AG08395 (cell line): ENCODE measurements at regions not wholly inside any gene's neighbourhood (a gene's known extent, or its start where the extent isn't known, plus 50 kb on each side); places are given as distances from the start of the nearest gene placed in this dataset.

Experiments
- DNase-seq: peaks from one replicate; pipeline ENCODE4 v3.0.0; 2012; ENCODE audit warnings: mixed read lengths, low spot score

DNA sequence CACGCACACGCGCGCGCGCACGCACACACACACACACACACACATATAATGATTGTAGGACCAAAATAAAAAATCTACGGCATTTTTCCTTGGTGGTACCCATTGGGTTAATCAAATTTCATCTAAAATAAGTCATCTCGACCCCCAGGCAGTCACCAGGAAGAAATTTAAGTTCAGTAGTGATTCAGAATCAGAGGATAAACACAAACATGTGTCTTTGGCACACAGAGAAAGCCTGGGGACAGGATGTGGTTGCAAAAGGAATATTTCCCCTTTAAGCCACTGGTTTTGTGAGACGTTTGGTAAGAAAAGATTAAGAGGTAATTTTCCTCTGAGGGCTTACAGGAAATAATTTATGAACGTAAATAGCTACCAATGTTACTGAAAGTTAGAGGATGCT lies 171.6 kb upstream of the PIEZO2 start:
- DNase-seq, result peak; percentile 77

DNA sequence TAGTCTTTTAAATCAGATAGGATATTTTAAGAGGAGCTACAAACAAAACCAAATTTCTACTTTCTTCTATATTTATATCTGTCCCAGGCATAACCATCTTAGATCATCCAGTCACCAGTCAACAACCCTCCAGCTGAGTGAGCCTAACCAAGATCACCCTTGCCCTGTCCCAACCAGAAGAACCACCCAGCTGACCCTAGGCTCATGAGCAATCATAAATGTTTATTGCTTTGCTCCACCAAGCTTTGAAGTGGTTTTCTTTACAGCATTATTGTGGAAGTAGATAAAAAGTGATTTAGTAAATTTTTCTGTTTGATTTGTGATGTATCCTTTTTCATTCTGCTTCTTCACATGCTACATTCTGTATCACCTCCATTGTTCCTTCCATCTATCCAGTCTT lies 167.2 kb upstream of the PIEZO2 start:
- DNase-seq, result no peak

DNA sequence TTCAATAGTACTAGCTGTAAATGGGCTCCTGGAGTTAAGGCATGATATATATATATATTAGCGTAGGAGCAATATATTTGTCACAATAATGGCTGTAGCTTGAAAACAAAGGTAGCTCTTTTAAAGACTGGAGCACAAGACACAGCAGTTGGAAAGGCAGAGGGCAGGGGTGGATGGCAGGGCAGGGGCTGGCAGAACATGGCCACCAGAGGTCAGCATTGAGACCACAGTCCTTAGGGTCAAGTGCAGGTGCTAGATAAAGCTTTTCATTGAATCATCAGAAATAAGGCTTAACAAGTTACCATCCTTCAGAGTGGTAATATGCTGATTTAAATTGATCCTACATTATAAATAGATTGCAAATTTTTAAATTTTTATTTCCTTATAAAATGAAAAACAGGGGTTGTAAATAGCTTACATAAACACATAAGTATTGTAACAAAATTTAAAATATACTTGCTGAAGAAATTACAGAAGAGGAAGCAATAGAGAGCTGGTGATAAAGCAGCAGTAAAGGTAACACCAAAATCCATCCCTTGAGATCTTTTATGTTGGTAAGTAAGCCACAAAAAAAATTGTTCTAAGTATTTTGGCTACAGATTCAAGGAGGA lies 161.2 kb upstream of the PIEZO2 start:
- DNase-seq, result peak; percentile 52

DNA sequence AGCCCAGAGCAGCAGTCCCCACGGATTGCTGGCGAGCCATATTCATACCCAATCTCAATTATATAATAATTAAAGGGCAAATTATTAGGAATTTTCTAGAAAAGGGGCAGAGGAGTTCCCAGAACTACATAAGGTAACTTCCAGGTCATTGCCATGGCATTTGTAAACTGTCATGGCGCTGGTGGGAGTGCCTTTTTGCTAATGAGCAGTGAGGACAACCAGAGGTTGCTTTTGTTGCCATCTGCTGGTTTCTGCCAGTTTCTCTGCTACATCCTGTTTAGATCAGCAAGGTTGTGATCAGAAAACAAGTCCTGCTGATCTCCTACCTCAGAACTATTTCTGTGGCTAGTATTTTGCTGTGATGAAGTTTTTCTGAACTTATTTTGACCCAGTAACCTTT lies 159.8 kb upstream of the PIEZO2 start:
- no peak for DNase-seq

DNA sequence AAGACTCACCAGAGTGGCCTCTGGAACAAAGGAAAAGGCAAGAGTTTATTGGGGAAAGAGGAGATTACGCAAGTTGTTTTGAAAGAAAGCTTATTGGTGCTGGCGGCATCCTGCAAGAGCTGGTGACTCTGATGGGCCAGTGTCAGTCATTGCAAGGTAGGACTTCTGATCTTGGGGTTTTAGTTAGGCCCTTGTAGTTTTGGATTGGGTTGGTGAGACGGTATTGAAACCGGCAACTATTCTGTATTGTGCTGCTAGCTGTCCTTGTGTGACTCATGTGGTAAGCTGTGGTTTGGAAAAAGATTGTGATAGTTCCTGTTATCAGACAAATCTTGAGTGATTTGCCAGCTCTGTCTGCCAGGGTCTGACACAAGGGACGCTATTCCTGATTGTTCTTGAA lies 159.1 kb upstream of the PIEZO2 start:
- no peak for DNase-seq

DNA sequence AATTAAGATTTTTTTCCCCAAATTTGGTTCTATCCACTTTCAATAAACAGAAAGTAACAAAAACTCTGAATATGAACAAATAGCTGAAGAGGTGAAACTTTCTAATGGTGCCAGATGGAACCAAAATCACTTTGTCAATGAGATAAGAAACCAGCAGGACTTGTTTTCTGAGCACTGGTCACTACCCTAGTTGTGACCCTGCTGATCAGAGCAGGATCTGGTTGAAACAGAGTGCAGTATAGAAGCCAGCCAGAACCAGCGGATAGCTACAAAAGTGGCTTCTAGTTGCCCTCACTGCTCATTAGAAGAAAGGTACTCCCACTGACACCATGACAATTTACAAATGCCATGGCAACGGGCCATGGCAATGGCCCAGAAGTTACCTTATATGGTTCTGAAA lies 158.3 kb upstream of the PIEZO2 start:
- no peak for DNase-seq

DNA sequence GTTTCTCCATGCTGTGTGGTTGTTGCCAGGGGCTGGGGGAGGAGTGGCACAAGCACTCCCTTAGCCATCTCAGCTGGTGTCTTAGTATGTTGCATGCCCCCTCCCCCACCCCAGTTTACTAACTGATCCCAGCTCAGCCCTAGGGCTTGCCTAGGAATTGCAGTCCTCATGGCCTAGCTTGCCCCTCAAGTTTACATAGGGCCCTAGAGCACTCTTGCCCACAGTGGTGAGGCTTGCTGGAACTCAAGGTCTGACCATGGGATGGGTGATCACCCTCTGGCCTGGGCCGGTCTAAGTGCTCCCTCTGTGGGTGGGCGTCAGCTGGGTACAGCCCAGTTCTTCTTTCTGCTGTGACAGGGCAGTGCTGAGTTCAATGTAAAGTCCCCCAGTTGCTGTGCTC lies 156.1 kb upstream of the PIEZO2 start:
- DNase-seq, result no peak

DNA sequence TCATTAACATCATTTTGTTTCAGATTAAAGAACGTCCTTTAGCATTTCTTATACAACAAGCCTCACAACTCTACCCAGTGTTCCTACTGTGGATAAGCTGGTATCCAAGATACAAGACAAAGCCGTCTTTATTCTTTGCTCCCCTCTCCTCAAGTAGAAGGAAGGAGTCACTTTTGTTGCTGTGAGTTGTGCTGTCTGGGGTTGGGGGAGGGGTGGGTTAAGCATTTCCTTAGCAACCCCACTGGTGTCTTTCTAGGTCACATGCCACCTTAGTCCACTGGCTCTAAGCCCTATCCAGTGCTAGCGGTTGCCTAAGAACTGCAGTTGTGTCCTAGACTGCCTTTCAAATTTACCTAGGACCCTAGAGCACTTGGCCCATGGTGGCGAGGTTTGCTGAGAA lies 155.6 kb upstream of the PIEZO2 start:
- no peak for DNase-seq

DNA sequence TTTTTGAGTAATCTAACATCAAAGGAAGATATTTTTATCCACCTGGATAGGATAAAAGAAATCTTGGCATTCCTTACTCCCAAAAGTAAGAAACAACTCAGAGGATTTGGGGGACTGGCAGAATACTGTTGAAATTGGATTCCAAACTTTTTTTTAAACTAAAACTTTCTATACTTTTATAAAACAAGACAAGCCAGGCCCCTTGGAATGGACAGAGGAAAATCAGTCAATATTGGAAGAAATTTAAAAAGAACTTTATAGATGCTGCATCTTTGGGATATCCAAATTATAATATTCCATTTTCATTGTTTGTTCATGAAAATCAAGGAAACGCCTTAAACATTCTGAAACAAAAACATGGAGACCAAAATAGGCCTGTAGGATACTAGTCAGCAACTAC lies 147.6 kb upstream of the PIEZO2 start:
- no peak for DNase-seq

DNA sequence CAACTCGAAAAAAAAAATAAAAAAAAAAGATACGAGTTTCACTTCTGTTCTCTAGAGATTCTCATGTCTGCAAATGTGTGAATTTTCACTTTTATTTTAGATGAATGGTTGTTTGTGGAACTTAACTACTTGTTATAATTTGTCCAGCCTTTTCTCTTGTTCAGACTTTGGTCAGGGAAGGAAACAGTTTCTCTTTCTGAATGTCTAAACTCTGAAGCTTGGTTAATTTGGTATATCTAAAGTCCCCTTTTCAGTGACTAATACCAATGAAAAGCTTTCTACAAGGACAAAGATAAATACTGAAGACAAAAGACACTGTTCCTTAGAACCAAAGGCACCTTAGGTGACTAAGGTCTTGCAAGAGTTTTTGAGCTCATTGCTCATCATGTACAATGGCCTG lies 144.4 kb upstream of the PIEZO2 start:
- DNase-seq, result no peak

DNA sequence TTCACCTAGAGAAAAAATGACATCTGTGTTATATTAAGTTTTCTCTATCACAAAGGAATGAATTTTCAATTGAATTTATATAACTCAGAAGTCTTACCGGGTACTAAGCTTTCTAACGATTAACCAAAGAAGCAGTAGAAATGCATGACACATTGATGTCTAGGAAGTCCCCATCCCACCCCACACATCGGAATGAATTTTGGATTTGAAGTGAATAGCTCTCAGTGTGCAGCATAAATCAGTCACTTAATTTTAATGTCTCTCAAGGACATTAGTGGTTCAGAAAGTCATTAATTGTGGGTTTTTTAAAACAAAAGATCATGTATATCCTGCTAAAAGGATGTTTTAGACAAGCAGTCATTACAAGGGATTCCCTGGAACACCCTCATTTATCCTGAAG lies 141.4 kb upstream of the PIEZO2 start:
- no peak for DNase-seq

DNA sequence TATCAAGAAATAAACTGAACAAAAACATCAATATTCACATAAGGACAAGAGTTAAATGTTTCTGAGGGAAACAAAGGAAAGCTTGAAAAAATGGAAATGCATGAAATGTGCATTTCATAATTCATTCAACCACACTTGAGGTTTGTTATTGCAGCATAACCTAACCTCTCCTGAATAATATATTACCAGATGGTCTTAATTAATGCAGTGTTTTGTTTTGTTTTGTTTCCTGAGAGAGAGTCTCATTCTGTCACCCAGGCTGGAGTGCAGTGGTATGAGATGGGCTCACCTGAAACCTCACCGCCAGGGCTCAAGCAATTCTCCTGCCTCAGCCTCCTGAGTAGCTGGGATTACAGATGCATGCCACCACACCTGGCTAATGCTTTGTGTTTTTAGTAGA lies 139.9 kb upstream of the PIEZO2 start:
- no peak for DNase-seq

DNA sequence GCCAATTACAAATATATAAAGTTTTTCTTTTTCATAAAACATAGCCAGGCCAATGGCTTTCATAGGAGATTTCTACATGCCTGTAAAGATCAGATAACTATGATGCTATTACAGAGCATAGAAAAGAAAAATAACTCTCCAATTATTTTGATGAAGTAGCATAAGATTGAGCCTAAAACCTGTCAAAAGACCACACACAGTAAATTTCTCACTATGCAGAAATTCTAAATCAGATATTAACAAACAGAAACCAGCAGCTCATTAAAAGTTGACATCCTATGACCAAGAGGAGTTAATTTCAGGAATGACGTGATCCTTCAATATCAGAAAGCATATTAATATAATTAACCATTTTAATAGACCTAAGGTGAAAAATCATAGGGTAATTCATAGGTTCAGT lies 139.0 kb upstream of the PIEZO2 start:
- no peak for DNase-seq

DNA sequence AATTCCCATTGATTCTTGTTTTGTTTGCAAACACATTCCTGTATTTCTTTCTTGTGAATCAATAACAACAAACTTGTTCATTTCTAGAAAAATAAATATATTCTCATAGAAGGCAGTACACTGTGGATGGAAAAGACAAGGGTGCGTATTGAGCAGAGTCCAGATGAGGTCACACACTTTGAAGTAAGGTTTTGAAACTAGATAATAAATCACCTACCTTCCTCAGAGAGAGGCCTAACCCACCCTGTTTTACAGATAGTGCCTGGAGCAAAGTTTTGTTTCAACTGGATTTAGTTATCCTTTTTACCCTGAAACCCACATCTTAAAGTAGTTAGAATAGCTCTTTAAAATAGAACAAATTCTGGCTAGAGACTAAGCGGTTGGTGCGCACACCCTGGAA lies 137.1 kb upstream of the PIEZO2 start:
- DNase-seq, result no peak

DNA sequence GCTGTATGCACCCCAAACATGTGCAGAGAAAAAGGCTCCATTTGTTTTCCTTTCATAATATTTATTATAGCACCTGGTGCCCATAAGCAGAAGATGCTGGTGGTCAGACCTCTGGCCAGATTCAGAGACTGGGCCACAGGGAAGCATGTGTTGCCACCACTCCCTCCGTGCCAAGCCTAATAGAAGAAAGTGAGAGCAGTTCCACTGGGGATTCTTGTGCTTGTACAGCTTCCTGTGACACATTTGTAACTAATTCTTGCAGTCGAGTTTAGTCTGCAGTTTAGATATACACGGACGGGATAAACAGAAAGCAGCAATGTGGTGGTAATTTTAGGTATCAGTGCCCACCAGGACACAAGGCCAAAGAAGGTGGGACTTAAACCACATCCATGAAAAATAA lies 135.4 kb upstream of the PIEZO2 start:
- DNase-seq, result peak; percentile 19

DNA sequence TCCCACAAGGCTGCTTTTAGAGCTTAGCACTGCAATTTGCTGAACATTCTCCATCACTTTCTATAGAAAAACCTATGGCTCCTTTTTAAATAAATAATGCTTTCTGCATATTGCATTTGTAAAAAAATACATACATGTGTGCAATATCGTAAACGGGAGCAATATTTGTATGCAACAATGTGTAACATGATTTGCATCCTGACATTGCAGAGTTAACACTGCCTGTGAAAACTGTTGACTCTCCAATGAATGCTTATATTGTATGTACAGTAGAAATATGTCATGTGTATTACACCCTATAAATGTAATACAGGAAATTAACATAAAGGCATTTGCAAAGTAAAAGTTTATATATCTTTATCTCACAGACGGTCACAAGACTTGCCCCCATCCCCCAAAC lies 135.0 kb upstream of the PIEZO2 start:
- no peak for DNase-seq

DNA sequence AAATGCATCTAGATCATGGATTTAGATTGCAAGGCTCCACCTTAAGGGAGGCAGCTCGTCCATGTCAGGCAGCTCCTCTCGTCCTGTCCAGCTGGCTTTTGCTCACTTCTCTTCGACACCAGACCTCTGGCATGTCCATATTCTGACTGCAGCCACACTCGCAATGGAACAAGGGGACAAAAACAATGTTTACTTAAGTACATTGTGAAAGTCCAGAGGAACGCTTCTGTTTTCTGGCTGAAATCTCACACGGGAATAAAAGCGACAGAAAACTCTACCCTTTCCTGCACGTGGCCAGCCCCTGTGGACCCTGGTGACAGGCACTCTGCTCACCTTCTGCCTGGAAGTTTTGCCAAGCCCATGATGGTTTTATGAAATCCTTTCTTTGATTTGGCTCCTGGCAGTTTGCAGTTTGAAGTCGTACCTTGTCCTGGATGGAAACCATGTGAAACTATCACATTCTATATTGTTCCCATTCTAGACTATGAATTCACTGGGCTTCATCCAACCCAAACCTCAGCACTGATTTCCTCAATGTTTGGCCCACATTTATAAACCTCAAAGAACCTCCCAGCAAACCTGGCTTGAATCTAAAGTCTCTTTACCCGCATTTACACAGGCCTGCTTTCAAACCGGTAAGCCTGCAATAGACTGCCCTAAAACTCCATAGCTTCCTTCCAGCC lies 134.3 kb upstream of the PIEZO2 start:
- DNase-seq, result no peak

DNA sequence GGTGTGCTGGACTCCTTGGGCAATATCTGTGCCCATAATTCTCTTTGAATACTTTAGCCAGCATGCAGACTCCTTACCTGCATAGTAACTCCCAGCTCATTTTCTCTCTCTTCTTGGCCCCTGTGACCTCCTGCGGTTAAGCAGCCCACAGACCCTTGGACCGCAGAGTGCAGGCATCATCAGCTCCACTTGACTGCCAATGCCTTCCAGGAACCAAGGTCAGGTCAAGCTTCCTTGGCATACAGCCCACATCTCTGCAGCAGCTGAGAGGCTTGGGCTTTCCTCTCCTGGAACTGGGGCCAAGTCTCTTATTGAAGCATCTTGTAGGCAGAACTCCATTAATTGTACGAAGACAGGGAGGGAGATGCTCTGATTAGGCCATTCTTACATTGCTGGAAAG lies 130.1 kb upstream of the PIEZO2 start:
- no peak for DNase-seq

DNA sequence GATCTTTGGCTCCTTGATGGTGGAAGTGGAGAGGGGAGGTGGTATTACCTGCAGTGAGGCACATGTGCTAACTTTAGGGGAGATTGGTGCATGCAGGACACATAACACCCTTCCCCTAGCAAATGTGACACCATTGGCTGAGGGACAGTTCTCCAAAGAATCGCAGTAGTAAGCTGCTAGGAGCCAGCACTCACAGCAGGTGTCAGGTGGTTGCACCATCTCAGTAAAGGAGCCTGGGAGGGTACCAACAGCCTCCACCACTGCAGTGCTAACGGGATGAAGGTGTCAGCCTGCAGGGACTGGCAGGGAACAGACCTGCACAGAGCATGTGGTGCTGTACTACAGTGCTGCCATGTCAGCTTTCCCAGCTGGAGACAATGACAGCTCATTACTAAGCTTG lies 127.3 kb upstream of the PIEZO2 start:
- DNase-seq, result no peak

DNA sequence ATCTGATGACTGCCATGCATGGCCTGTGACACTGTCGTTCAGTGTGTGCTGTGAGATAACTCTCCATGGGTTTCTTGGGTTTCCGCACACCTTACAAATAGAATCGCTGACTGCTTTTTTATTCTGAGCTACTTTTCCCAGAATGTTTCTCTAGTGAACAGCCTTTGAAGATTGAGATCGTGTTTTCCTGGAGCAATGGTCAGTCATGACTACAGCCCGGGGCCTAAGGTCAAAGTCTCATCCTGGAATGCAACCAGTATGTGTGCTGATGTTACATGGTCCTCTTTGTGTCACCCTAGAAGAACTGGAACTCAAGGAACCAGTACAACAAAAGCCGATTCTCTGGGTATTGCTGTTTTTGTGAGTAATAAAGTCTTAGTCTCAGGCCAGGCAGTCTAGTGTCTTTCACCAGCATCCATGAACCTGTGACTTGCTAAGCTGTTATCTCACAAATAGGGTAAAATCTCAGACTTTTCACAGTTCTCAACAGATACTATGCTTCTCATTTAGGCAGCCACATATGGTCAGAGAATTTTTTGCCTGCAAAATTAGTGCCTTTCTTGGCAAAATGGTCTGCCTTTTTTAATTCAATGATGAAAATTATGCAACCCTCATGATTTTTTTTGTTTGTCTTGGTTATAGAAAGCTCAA lies 124.9 kb upstream of the PIEZO2 start:
- no peak for DNase-seq

DNA sequence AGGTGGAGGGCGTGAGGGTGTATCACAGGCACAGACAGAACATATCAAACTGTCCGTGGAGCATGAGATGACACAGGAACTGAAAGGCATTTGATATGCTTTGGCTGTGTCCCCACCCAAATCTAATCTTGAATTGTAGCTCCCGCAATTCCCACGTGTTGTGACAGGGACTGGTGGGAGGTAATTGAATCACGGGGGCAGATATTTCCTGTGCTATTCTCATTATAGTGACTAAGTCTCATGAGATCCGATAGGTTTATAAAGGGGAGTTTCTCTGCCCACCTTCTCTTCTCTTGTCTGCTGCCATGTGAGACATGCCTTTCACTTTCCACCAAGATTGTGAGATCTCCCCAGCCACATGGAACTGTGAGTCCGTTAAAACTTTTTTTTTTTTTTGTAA lies 123.1 kb upstream of the PIEZO2 start:
- DNase-seq, result no peak

DNA sequence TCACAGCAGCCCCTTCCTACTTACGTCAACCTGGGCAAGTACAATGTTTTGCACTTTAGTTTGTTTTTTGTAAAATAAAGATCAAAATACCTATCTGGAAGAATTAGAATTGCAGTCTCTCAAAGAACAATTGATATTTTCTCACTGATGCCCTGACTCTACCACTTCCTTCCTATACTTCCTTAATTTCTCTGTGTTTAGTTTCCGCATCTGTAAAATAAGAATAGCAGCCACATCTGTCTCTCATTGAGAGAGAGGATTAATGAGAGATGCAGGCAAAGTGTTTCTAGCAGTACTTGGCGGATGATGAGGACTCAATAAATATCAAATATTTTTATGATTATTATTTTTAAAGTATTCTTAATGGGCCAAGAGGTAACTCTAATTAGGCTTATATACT lies 122.6 kb upstream of the PIEZO2 start:
- DNase-seq, result no peak

DNA sequence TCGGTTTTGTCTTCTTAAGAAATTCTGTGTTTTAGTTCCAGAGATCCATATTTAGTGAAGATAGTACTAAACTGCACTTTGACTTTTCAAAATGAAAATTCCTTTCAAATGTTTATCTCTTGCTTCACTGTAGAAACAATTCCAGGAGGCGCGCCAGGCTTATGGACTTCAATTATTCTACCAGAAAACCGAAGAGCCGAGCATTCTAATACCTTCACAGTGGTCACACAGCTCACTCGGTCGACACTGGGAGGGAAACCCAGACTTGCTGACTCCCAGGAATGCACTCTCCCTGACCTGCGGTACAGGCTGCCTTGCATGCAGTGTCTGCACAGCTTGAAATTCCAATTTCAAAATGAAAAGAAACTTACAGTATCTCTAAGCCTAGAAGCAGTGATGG lies 119.9 kb upstream of the PIEZO2 start:
- no peak for DNase-seq

DNA sequence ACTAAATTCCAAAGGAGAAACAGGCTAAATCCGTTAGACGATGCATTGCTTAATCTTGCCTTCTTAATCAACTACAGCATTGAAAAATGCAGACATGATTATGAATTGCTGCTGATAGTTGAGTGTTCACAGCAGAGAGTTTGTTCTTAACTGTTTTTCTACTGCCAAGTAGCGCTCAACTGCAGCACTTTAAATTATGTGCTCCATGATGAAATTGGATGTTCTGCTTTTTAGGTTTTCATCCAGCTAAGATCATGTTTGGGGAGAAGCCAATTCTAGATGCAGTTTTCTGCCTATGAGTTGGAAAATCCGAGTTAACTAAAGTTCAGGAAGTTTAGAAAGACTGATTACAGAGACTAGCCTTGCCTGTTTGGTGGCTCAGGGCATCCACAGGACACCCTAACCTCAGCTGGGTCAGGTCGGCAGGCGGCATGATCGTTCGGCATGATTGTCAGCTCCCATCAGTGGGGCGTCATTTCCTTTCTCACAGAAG lies 119.4 kb upstream of the PIEZO2 start:
- peak; percentile 36 for DNase-seq
